ENCODE measurements at regions not wholly inside any gene's neighbourhood (a gene's known extent, or its start where the extent isn't known, plus 50 kb on each side); places are given as distances from the start of the nearest gene placed in this dataset.

DNA sequence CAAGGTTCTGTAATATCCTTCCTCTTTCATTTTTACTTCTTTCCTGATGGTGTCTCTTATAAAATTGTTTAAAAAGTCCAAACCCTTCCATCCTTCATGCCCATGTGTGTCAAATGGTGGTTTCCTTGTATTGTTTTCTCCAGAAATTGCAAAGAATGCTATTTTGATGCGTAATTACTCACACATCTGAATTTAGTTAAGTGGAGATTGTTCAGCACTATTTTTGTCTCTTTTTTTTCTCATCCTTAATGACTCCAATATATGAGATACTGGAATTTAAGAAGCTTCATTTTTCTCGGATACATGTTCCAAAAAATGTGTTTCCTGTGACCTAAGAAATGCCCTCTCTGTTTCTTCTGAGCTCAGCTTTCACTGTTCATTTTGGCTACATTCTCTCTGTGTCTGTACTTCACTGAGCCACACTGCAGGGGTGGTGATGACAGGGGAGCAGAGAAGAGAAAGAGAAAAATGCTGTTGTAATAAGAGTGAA is 799.8 kb downstream of the DIPK2A start:
- Histone ChIP-seq H3K27ac (peak overlapping the region; percentile 38), H3K9me3 (no peaks in the 10 kb centered on the region), H3K4me3 (no peak overlapping the region), H3K36me3 (ENCODE audit: insufficient read depth in 1 of 2, low read depth in 1 of 2) (no peaks in the 10 kb centered on the region), H3K27me3 (ENCODE audit: insufficient read depth in 3 of 3, low read length in 2 of 3) (no peaks in the 10 kb centered on the region), H3K4me1 (peaks cover 26% of the 10 kb centered on the region)
- ATAC-seq (no peak), DNase-seq (no peak)
- TF ChIP-seq, protein P1, sequence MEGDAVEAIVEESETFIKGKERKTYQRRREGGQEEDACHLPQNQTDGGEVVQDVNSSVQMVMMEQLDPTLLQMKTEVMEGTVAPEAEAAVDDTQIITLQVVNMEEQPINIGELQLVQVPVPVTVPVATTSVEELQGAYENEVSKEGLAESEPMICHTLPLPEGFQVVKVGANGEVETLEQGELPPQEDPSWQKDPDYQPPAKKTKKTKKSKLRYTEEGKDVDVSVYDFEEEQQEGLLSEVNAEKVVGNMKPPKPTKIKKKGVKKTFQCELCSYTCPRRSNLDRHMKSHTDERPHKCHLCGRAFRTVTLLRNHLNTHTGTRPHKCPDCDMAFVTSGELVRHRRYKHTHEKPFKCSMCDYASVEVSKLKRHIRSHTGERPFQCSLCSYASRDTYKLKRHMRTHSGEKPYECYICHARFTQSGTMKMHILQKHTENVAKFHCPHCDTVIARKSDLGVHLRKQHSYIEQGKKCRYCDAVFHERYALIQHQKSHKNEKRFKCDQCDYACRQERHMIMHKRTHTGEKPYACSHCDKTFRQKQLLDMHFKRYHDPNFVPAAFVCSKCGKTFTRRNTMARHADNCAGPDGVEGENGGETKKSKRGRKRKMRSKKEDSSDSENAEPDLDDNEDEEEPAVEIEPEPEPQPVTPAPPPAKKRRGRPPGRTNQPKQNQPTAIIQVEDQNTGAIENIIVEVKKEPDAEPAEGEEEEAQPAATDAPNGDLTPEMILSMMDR (IDR thresholded peaks at IDR 0.05), result no peak
- intact Hi-C loops (cut with DNase I), result loop anchor here in 1 of 2 donors (5.0 kb wide), 1 partner anchor 799 kb away; the partner anchor contains the start of gene DIPK2A
- 36 to 40% (median 37%) methylated on average over 2 of the region's 2 CpGs for WGBS, 3 donors

DNA sequence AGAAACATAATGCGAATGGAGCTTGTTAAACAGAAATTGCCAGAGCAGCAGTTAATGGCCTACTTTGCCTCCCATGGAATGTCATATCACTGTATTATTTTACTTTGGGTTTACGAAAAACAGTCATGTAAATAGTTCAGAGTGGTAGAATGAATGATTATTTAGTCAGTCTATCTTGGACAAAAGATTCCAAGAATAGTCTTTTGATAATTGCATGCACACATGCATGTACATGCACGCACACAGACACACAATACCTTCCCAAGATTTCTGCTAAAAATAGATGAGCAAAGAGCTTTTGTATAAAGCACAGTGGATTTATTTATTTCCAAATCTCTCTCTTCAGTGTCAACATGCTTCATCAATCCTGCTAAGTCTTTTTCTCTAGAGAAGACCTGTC is 800.7 kb downstream of the DIPK2A start:
- peak overlapping the region; percentile 38 for H3K27ac ChIP-seq
- H3K4me3 ChIP-seq, result no peak overlapping the region
- no peaks in the 10 kb centered on the region for H3K27me3 ChIP-seq (ENCODE audit: insufficient read depth in 3 of 3, low read length in 2 of 3)
- intact Hi-C loops (cut with DNase I), result loop anchor here in 1 of 2 donors (5.0 kb wide), 1 partner anchor 800 kb away; the partner anchor contains the start of gene DIPK2A
- 26 to 48% (median 28%) methylated on average over 3 of the region's 3 CpGs for WGBS, 3 donors
- H3K4me1 ChIP-seq, result peaks cover 26% of the 10 kb centered on the region
- ATAC-seq, result no peak
- TF ChIP-seq, protein P1 (IDR thresholded peaks at IDR 0.05), result no peak
- no peak for DNase-seq
- no peaks in the 10 kb centered on the region for H3K36me3 ChIP-seq (ENCODE audit: insufficient read depth in 1 of 2, low read depth in 1 of 2)
- no peaks in the 10 kb centered on the region for H3K9me3 ChIP-seq

GRCh38 chr3:144773350-144773749 is 801.7 kb downstream of the DIPK2A start:
- Histone ChIP-seq H3K4me1 (peaks cover 26% of the 10 kb centered on the region), H3K4me3 (no peak overlapping the region), H3K27me3 (ENCODE audit: insufficient read depth in 3 of 3, low read length in 2 of 3) (no peaks in the 10 kb centered on the region), H3K27ac (no peak overlapping the region), H3K36me3 (ENCODE audit: insufficient read depth in 1 of 2, low read depth in 1 of 2) (no peaks in the 10 kb centered on the region), H3K9me3 (no peaks in the 10 kb centered on the region)
- 73 to 74% (median 74%) methylated on average over 4 of the region's 4 CpGs for WGBS, 3 donors
- no peak for DNase-seq
- ATAC-seq, result no peak
- intact Hi-C loops (cut with DNase I), result loop anchor here in 1 of 2 donors (5.0 kb wide), 1 partner anchor 801 kb away; the partner anchor contains the start of gene DIPK2A
- TF ChIP-seq, protein P1 (IDR thresholded peaks at IDR 0.05), result no peak

GRCh38 chr3:144774897-144775296 is 803.3 kb downstream of the DIPK2A start:
- WGBS, 3 donors, result 78 to 86% (median 84%) methylated on average over 5 of the region's 5 CpGs
- no peaks in the 10 kb centered on the region for H3K36me3 ChIP-seq (ENCODE audit: insufficient read depth in 1 of 2, low read depth in 1 of 2)
- intact Hi-C loops (cut with DNase I), result loop anchor here in 1 of 2 donors (5.0 kb wide), 1 partner anchor 803 kb away; the partner anchor contains the start of gene DIPK2A
- DNase-seq, result no peak
- H3K9me3 ChIP-seq, result no peaks in the 10 kb centered on the region
- no peaks in the 10 kb centered on the region for H3K27me3 ChIP-seq (ENCODE audit: insufficient read depth in 3 of 3, low read length in 2 of 3)
- no peak overlapping the region for H3K4me3 ChIP-seq
- TF ChIP-seq, protein P1 (IDR thresholded peaks at IDR 0.05), result no peak
- H3K4me1 ChIP-seq, result peaks cover 17% of the 10 kb centered on the region
- no peak for ATAC-seq
- no peak overlapping the region for H3K27ac ChIP-seq

- Histone ChIP-seq H3K27ac (no peak overlapping the region), H3K36me3 (ENCODE audit: insufficient read depth in 1 of 2, low read depth in 1 of 2) (no peaks in the 10 kb centered on the region), H3K27me3 (ENCODE audit: insufficient read depth in 3 of 3, low read length in 2 of 3) (no peaks in the 10 kb centered on the region), H3K4me1 (peaks cover 17% of the 10 kb centered on the region), H3K4me3 (no peak overlapping the region), H3K9me3 (no peaks in the 10 kb centered on the region)
- ATAC-seq, result no peak
- intact Hi-C loops (cut with DNase I), result no loop called here
- TF ChIP-seq, protein P1 (IDR thresholded peaks at IDR 0.05), result no peak
- DNase-seq, result no peak
Observed at GRCh38 chr3:144775551-144775950, 803.9 kb downstream of the DIPK2A start.
